Smooth muscle cell of the brain vasculature (primary cell): ENCODE measurements at regions not wholly inside any gene's neighbourhood (a gene's known extent, or its start where the extent isn't known, plus 50 kb on each side); places are given as distances from the start of the nearest gene placed in this dataset.
"Not testable (repeated sequence)": the region's sequence is repeated elsewhere in the genome, so short reads cannot be mapped to it uniquely, and the experiment has no call there.

Experiments
- DNase-seq: peaks from one replicate; pipeline ENCODE4 v3.0.0-alpha.2; 2012; ENCODE audit warnings: low read depth, low spot score

GRCh38 chr1:48084826-48085225 is 87.6 kb upstream of the TRABD2B start:
- DNase-seq = no peak

- no peak for DNase-seq
These were observed 85.2 kb upstream of the TRABD2B start for GRCh38 chr1:48082271-48082962.

DNA sequence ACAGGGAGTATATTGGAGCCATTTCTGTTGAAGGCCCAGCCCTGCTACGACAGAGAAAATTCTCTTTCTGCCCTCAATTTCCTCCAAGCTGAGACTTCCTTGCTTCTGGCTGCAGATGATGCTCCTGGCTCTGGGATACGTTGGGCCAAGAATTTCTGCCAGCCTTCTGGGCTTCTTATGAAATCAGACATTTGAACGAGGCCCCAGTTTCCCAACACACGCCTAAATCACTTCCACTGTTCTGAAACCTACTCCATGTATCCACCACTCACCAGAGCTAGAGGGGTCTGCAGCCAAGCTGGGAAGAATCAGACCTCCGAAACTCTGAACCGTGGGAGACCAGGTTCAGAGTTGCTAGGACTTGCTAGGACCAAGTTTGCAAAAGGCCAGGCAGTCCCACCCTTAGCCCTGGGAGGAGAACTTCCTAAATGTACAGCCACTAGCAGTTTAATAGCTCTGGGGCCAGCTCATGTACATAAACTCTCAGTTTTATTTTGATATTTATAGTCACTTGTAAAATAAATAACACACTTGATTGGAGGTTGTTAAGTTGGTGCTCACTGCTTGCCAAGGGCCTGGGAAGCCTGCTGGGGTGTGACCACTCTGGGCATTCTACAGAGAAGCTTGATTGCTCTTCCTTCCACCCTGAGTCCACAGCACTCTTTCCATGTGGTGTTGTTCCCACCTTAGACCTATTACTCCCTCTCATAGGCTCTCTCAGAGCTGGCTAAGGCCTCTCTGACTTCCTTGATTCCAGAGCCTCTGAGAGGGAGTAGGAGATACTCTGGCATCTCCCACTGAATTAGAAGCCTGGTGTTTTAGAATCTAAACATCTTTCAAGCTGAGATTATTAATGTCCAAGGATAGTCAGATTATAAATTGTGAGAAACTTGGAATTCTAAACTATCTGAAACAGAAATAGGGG is 83.4 kb upstream of the TRABD2B start:
- no peak for DNase-seq

DNA sequence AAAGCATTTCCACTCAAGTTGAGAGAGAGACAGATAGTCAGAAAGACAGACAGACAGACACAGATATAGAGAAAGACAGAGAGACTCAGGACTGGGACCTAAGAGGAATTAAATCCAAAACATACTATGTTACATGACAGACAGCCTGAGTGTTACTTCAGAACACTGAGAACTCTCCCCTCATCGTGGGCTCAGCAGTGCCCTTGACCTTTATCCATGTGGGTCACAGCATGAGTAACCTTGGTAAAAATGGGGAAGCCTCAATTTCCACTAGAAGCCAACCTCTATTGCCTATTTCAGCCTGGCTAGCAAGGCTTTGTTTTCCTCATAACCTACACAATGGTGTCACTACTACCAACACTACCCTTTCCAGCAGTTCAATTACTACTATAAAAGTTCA is 81.9 kb upstream of the TRABD2B start:
- no peak for DNase-seq

DNA sequence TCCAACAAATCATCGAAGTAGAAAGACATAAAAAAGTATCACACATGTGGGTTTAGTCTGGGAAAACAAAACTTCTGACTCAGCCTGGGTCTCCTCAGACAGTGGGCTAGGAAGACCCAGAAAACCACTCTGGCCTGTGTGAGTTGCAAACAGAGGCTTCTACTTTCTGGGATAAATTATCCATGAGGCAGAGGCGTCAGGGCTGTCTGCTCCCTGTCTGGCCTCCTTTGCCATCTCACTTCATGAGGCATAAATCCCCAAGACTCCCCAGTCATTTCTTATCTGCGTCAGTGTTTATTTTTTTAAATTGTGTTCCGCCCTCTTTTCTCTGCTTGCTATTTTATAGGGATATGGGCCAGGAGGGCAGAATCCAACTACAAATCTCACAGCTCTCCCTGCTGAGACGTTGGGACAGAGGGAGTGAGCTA is 80.6 kb upstream of the TRABD2B start:
- no peak for DNase-seq

DNA sequence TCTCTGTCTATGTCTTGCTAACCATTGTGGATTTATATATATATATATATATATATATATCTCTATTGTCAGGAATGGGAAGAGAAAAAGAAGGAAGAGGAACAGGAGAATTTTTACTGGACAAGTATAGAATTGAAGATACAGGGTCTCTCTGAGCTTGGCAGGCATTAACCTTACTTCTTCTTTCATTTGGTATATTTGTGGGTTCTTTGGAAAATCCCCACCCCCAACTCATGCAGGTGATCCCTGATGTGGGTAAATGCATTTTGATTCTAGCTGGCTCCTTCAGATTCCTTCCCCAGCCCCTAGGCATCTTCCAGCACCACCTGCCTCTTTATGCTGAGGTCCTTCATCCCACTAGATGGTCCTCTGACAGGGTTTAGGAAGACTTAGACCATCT is 78.8 kb upstream of the TRABD2B start:
- DNase-seq = no peak

DNA sequence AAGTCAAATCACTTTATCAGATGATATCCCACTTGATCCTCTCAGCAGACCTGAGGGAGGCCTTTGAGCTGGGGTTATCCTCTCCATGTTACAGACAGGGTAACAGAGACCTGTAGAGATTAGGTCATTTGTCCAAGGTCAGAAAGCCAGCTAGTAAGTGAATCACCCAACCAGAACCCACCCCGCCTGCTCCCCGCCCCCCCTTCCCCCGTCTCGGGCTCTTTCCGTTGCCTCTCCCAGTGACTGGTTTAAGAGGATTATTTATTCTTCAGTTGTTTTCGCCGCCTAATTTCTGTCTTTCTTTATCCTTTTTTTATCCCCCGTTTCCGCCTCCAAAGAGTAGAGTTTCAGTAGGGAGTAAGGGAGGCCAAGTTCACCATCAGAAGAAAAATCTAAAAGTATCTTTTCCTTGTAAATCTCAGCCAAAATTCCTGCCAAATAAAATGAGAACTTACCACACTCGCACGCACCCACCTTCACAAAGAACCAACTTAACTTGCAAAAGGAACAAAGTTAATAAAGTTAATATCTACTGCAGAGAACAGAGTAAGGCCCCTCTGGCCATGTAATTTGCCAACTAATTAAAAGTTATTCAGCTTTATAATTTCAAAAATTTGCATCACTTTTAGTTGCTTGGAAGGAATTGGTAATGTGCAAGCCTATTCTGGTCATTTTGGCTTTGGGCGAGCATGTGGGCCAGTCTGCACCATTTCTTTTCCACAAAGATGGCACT is 76.8 kb upstream of the TRABD2B start:
- no peak for DNase-seq

GRCh38 chr1:48071513-48071912 is 74.3 kb upstream of the TRABD2B start:
- DNase-seq = no peak

DNA sequence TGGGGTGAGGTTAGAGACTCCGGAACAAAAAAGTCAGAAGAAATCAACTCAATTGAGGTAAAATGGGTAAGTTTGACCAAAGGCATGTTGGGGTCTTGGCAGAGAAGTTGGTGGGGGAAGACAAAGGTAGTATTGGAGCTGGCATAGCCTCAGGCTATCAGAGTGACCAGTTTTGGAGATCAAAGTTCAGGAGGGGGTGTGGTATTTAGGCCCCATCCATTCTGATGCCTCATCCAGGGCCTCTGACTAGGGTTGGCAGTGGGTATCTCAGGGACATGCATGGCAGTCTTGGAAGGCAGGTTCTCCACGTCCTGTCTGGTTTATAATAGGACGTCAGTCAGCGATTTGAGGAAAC is 73.2 kb upstream of the TRABD2B start:
- DNase-seq = no peak

DNA sequence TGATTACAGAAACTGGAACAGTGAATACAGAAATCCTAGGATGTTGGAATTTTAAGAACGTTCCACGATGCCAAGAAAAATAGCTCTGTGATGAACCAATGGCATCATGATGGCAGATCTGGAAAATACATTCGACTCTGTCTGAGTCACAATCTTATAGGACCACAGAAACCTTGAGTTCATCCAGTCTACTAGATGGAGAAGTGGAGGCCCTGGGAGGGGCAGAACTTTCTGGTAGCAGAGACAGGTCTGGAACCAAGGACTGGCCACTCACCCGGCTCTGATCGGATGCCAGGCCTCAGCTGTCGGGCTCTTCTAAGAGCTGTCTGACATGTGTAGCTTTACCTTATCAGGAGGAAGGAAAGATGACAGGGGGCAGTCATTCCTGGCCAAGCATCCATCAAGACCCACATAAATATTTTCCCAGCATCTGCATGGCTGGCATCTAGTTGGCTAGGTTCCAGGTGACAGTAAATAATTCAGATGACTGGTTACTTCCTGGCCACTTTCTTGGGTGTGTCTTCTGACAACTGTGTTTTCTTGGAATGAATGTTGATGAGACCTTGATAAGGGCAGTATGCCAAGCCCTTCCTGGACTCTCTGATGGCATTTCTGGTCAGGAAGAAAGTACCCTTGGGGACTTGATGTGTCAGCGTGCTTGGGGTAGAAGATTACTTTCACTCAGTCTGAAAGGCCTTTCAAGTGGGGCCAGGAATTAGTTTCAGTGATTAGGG is 72.6 kb upstream of the TRABD2B start:
- no peak for DNase-seq

DNA sequence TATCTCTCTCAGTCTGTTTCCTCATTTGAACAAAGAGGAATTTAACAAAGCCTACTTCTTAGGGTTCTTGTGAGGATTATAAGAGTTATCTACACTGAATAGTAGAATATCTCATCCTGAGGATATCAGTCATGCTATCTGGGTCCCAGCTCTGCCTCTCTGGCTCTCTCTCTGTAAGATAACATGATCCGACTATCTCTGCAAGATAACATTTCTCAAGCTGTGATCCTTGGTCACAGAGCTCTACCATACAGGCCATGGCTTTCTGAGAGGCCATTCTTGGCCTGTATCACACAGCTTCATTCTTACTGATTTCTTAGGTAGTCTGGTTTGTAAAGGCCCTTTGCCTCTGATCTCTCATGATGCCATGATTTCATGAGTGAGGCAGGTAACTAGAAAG is 71.0 kb upstream of the TRABD2B start:
- DNase-seq = no peak

DNA sequence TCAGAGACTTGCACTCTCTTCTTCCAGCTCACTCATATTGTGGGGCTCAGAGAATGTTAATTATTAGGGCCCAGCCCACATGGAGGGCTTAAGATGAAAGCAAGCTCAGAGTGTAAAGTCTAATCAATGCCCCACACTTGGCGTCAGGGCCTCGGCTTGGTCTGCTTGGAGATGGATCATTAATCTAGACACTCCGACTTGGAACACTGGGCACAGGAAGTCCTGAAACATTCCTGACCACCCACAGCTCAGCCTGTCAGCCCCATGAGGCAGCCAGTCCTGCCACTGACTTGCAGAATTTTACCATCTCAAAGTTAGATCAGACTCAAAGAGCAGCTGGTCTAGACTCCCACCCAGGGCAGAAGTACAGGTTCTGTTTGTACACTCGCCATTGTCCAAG is 69.8 kb upstream of the TRABD2B start:
- no peak for DNase-seq

DNA sequence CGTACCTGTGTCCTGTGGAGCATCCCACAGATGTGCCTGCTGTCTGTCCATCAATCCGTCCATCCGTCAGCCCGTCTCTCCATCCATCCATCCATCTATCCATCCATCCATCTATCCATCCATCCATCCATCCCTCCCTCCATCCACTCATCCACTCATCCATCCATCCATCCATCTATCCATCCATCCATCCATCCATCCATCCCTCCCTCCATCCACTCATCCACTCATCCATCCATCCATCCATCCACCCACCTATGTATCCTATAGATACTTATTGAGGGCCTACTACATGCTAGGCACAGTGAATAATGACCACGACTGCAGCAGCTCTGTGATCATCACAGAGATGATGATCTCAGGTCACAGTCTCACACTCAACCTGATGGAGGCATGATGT is 67.5 kb upstream of the TRABD2B start:
- DNase-seq = not testable (repeated sequence)

DNA sequence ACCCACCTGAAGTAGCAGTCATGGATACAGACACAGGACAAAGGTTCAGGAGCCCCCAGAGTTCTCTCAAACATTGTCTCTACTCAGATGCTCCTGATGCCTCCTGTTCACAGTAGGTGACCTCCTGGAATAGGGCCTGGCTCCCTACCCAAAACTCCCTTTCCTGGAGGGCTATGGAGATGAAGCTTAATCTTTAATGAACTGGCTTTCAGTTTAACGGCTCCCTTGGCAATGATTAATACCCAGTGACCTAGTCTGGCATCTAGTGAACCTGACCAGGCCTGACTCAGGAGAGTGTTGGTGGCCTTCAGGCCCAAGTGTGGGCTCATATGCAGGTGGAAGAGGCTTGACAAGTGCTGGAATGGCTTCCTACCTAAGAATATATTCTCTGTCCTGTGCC is 65.2 kb upstream of the TRABD2B start:
- DNase-seq = no peak

DNA sequence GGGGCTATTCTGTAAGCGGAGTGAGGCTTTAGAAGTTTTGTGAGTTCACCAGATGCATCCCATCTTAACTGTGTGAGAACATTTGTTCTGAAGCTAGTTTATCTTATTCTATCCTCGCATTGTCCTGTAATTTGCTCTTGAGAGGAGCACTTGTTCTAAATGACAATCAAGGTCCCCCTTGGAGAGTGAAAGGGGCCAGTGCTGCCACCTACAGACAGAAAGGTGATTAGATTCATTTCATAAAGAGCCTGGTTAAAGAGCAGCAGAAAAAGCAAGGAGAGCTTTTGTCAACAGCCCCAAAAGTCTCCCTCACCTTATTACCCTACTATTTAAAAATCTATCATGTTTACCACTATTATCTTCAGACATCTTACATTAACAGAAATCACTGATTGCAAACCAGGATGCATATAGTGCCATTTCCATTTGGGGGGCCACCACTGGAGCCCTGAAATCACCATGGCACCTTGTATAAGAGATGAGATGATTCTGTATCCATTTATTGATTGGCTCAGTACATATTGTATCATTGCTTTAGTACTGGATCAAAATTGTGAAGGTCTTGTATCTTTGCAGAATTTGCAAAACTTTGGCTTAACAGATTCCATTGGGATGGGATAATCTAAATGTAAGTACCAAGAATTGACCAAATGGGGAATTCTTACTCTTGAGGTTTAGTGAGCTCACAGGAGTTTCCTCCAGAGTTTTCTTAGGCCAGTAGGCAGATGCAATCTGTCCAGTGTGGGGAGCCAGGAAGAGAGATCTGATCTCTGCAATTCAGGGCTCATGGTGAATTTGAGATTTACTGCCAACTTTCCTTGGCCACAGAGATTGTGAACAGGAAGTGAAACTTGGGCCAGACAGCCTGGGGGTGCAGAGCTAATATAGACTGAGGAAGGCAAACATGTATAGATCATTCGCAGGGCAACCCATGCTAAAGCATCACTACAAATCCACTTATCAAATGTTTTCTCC is 64.3 kb upstream of the TRABD2B start:
- DNase-seq = peak; percentile 47

- DNase-seq = no peak
These were observed 62.1 kb upstream of the TRABD2B start for GRCh38 chr1:48059289-48059688.

- no peak for DNase-seq
These were observed 61.2 kb upstream of the TRABD2B start for GRCh38 chr1:48058135-48059025.

DNA sequence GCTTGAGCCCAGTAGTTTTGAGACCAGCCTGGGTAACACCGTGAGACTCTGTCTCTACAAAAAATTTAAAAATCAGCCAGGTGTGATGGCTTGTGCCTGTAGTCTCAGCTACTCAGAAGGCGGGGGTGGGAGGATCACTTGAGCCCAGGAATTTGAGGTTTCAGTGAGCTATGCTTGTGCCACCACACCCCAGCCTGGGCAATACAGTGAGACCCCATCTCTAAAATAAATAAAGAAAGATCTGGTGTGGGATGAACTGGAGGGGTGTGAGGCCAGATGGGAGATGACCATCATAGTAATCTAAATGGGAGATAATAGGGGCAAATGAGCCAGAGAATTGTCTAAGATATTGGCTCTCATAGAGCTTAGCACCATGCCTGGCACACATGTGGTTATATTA is 60.1 kb upstream of the TRABD2B start:
- DNase-seq = no peak
